Nephron (organoid): ENCODE measurements at regions not wholly inside any gene's neighbourhood (a gene's known extent, or its start where the extent isn't known, plus 50 kb on each side); places are given as distances from the start of the nearest gene placed in this dataset.

ENCODE experiments used
- H3K27ac Mint-ChIP-seq, 3 experiments: 2 replicates each; pipeline ENCODE4 v1.8.0; 2020; ENCODE audit warnings: mixed read lengths in 3 of 3, mild to moderate bottlenecking in 2 of 3, moderate library complexity in 1 of 3
- H3K27me3 Mint-ChIP-seq: 2 replicates; pipeline ENCODE4 v1.8.0; 2021; ENCODE audit warnings: low read depth, mild to moderate bottlenecking, moderate library complexity, mixed read lengths
- H3K36me3 Mint-ChIP-seq: 2 replicates; pipeline ENCODE4 v1.8.0; 2020; ENCODE audit warnings: low read depth, mixed read lengths
- H3K4me1 Mint-ChIP-seq: 2 replicates; pipeline ENCODE4 v1.8.0; 2020; ENCODE audit warnings: mixed read lengths
- H3K4me3 Mint-ChIP-seq, 3 experiments: 2 replicates each; pipeline ENCODE4 v1.8.0; 2020; ENCODE audit warnings: mild to moderate bottlenecking in 3 of 3, mixed read lengths in 3 of 3, moderate library complexity in 2 of 3
- H3K9me3 Mint-ChIP-seq: 2 replicates; pipeline ENCODE4 v1.8.0; 2020; ENCODE audit warnings: mixed read lengths
- CTCF ChIP-seq, 3 experiments: fragments of 200-600 bp; sonication (generic); IDR thresholded peaks; one replicate each; pipeline ENCODE4 v1.5.0; 2021; ENCODE audit warnings: antibody characterized with exemption in 3 of 3; ENCODE audit not compliant: unreplicated experiment in 3 of 3

DNA sequence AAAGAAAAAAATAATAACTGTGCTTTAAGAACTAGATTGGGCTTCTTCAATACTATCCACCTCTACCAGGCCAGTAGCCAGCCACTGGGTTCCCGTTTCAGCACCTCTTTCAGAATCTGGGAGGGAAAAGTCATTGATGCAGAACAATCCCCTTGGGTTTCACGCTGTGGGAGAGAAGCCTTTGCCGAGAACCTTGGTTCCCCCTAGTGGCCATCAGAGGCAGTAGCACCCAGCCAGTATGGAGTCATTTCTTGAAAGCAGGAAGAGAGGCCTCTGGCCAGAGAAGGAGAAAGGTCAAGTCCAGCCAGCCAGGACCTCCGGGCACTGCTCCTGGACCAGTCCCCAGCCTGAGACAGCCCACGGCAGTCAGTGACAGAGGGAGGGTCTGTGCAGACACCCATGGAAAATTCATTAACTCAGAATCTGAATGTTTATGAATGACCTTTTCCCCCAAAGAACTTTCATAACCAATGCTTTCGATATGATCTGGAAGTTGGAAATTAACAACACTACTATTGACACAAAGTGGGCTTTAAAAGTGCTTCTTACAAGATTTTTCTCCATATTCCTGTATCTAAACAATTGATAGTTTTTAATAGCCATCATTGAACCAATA lies 51.2 kb upstream of the CDH5 start:
- Mint-ChIP-seq H3K9me3 (no peaks in the 10 kb centered on the region), H3K36me3 (no peaks in the 10 kb centered on the region), H3K4me3 (no peak overlapping the region), H3K4me1 (peaks cover 17% of the 10 kb centered on the region), H3K27me3 (peaks cover 26% of the 10 kb centered on the region), H3K27ac (peak overlapping the region; percentile 15 to 80 (median 61))
- peak; percentile 95 to 99 (median 97) for TF ChIP-seq CTCF (IDR thresholded peaks at IDR 0.05; ENCODE audit: unreplicated experiment in 3 of 3)

DNA sequence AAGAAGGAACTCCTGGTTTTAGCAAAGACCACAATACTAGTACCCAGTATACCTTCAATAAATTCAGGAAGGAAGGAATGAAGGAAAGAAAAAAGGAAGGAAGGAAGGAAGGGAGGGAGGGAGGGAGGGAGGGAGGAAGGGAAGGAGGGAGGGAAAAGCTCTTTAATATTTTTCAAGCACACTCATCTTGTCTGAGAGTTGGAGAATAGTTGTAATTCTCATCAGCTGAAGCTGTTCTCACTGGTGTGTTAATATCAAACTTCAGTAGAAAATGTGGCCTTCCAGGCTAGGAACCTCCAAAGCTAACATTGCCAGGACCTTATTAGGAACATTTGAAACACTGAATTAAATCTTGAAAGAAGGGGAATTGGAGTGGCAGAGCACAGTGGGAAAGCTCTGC lies 55.2 kb upstream of the CDH5 start:
- Mint-ChIP-seq H3K9me3 (no peaks in the 10 kb centered on the region), H3K36me3 (no peaks in the 10 kb centered on the region), H3K27ac (no peak overlapping the region), H3K4me3 (no peak overlapping the region), H3K27me3 (peaks cover 20% of the 10 kb centered on the region), H3K4me1 (peaks cover 12% of the 10 kb centered on the region)
- no peak for TF ChIP-seq CTCF (IDR thresholded peaks at IDR 0.05; ENCODE audit: unreplicated experiment in 3 of 3)

- Mint-ChIP-seq H3K27me3 (peaks cover 15% of the 10 kb centered on the region), H3K9me3 (no peaks in the 10 kb centered on the region), H3K4me1 (peaks cover 7% of the 10 kb centered on the region), H3K36me3 (no peaks in the 10 kb centered on the region), H3K4me3 (no peak overlapping the region), H3K27ac (no peak overlapping the region)
- no peak for TF ChIP-seq CTCF (IDR thresholded peaks at IDR 0.05; ENCODE audit: unreplicated experiment in 3 of 3)
Observed at GRCh38 chr16:66309215-66309807, 57.2 kb upstream of the CDH5 start.

- no peak overlapping the region for H3K4me3 Mint-ChIP-seq
- peaks cover 4% of the 10 kb centered on the region for H3K4me1 Mint-ChIP-seq
- H3K27me3 Mint-ChIP-seq, result peaks cover 13% of the 10 kb centered on the region
- no peak for TF ChIP-seq CTCF (IDR thresholded peaks at IDR 0.05; ENCODE audit: unreplicated experiment in 3 of 3)
- no peaks in the 10 kb centered on the region for H3K36me3 Mint-ChIP-seq
- no peaks in the 10 kb centered on the region for H3K9me3 Mint-ChIP-seq
- no peak overlapping the region for H3K27ac Mint-ChIP-seq
Observed at GRCh38 chr16:66308096-66308495, 58.4 kb upstream of the CDH5 start.

- Mint-ChIP-seq H3K27me3 (peaks cover 17% of the 10 kb centered on the region), H3K4me3 (no peak overlapping the region), H3K9me3 (peaks cover 5% of the 10 kb centered on the region), H3K4me1 (peaks cover 4% of the 10 kb centered on the region), H3K27ac (no peak overlapping the region), H3K36me3 (no peaks in the 10 kb centered on the region)
- TF ChIP-seq CTCF (IDR thresholded peaks at IDR 0.05; ENCODE audit: unreplicated experiment in 3 of 3), result no peak
Observed at GRCh38 chr16:66306366-66307150, 59.9 kb upstream of the CDH5 start.
